ENCODE measurements at regions not wholly inside any gene's neighbourhood (a gene's known extent, or its start where the extent isn't known, plus 50 kb on each side); places are given as distances from the start of the nearest gene placed in this dataset.

DNA sequence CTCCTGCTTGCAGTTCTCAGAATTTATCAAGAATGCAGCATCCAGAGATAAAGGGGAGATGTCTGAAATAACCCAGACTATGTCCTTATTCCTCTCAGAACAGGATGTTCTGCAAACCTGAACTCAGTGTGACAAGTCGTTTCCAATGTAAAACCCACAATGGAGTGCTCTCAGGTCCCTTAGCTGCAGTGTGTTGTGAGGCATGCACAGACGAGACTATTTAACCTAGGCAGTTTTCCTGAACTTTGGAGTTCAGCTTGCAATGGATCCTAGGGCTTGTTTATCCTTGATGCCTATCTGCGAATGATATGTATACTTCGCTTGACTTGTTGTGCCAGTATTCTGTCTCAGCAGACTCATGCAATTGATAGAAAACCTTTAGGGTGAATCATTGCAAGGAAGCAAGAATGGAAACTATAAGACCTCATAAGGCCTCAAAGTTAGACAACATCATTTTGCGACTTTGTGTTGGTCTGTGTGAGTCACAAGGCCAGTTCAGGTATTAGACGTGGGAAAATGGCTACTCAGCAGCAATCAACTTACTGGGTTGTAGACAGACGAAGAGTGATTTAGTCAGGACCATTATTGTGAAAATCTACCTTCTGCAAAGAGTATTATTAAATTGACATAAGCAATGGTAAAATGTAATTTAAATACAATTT lies 2439.9 kb upstream of the PCDH20 start:
- TF ChIP-seq POLR2A (IDR thresholded peaks at IDR 0.05; ENCODE audit: low read length) (no peak), GATA1 (IDR thresholded peaks at IDR 0.05; ENCODE audit: low read depth, low read length) (no peak)
